NCI-H510A treated with DMSO at 0.1 percent for 48 hours (cell line): ENCODE measurements at regions not wholly inside any gene's neighbourhood (a gene's known extent, or its start where the extent isn't known, plus 50 kb on each side); places are given as distances from the start of the nearest gene placed in this dataset.
A peak's percentile ranks its signal among the peaks of the same experiment; 100 is the strongest.

ENCODE experiments used
- DNase-seq: peaks from one replicate; lab custom pipeline; 2025; lab: John Stamatoyannopoulos, UW

DNA sequence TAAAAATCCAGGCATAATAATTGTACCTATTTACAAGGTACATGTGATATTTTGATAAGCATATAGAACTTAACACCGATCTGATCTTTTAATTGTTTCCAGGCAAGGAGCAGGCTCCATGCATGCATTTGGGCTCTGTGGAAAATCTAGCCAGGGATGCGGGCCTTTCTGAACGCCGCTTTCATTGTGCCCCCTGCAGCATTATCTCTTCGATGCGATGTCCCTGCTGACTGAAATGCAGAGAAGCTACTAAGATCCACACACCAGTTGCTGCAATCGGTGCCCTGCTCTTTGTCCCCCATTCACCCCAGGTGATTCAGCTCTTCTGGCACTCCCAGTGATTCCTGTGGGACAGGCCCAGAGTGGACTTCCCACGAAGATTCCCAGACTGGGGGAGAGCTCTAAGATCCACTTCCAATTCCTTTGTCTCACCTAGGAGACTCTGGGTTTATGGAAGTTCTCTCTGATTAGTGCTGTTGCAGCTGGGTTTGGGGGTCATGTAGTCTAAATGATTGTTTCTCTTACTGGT is 254.3 kb upstream of the AGA start:
- no peak for DNase-seq

DNA sequence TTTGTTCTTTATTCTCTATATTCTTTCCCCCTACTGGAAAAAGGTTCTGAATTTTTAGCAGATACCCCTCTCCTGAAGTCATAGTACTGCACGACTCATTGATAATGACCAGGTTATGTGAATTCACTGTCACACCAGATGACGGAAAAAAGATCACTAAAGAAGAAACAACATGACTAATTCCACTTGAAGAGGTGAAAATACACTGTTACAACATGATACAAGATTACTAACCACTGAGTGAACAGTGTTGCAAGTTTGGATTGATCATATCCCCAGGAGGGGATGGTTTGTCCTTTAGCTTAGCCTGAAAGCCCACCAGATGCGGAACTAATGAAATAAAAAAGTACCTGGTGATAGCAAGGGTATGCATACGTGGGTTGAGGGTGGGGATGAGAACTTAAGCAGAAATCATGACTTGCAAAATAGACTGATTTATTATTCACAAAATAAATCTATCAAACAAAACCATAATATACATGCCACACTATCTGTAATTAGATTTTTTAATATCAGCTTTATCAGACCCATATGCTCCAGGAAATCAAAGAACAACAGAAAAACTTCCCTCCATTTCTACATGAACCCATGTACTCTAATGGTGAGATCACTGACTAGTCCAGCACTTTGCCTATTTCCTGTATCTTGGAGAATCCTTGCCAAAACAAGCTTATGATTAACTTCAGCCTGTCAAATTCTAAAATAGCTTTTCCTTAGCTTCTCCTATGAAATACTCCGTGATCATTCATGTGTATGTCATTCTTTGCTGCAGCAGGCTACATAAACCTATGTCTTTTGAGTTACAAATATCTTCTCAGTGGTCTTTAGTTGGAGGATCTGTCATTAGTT is 257.4 kb upstream of the AGA start:
- no peak for DNase-seq

DNA sequence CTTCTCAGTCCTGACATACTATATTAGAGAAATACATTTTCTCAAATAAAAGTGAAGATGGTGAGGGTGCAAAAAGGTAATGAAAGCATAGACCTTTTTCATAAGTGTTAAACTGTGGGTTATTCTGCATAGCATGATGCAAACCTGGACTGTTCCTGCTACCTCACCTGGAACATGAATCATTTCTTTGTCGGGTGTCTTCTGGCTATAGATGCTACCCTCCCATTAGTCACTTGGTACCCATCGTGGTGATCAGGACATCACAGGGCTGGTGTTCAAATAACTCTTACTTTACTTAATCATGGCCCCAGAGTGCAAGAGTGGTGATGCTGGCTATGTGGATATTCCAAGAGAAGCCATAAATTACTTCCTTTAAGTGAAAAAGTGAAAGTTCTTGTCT is 264.7 kb upstream of the AGA start:
- no peak for DNase-seq

DNA sequence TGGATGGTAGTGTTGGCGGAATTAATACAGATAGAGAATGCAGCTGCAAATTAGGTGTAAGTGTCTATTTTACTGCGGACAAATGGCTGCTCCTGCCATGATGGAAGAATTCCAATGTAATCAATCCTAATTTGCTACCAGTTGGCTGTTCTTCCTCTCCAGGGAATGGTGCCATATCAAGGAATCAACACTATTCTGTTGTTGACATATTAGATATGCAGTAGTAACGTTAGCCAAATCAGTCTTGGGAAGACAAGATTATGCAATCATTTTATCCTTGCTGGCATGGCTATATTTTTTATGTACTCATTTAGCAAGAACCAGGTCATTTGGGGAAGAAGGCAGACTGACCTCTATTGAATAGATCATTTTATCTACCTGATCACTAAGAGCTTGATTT is 271.2 kb upstream of the AGA start:
- no peak for DNase-seq

DNA sequence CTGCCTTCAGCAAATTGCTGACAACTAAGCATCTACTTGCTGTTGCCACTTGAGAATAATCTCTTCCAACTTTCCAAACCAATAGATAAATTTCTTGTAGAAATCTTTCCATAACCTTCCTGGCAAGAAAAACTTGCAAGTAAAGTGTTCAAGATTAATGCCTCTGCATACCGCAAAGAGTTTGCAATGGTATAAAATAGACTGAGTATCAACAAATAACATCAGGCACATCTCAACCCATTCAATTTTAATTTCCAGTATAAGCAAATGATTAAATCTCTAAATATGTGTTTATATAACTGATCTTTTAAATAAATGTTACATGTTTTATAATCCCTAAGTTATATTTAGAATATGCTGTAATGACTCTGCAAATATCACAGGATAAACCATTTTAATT is 275.2 kb upstream of the AGA start:
- no peak for DNase-seq

DNA sequence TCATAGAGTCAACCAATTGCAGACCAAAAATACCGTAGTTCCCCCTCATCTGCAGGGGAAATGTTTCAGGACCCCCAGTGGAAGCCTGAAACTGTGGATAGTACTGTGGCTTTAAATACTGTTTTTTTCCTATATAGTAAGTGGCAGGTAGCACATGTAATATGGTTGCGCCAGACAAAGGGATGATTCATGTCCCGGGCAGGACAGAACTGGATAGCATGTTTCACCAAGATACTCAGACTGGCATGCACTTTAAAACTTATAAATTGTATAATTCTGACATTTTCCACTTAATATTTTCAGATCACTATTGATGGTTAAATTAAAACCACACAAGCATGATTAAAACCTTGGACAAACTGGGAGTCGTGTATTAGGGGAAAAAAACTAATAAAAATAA is 276.3 kb upstream of the AGA start:
- DNase-seq, result no peak

DNA sequence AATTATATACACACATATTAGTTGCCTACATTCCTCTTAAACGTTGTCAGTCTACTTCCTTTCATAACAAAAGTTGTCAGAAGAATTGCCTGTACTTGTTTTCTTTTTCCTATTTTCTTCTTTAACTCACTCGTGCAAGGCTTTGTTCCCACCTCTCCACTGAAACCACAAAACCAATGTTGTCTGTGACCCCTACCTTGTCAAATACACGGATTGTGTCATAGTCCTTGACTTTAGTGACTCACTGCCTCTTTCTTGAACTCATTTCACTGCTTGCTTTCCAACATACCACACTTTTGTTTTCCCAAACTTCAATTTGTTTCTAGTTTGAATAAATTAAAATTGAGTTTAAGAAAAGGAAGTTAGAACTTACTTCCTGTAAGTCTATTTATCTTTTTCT is 283.9 kb upstream of the AGA start:
- DNase-seq, result no peak

DNA sequence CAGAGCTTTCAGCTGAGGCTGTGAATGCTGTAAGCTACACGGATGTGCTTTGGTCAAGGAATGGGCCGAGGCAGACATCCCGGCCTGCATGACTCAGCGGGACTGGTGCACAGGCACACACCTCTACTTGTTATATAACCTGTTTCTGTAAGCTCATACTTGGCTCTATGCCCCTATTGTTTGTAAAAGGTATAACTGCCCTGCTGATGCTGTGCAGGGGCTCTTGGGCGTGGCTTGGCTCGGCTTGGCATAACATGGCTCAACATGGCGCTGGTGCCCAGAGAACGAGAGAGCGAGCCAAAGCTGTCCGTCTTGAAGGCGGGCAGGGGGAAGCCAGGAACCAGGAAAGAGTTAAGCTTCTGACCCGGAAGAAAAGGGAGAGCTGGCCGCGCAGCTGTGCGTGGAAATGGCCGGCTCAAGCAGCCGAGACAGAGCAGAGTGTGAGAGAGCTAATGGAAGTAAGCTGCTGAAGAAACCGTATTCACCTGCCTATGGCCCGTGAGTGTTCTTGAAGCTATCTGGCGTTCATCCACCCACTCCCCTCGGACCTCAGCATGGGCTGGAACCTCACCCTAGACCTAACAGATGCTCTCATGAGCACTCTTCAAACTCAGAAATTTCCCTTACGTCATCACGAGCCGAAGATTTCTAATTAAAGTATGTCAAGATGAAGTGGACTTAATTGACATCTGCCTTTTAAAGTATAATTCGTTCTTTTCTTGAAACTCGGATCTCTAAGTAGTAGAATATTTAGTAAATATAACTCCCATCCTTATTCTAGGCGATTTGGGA is 286.3 kb upstream of the AGA start:
- DNase-seq, result no peak

DNA sequence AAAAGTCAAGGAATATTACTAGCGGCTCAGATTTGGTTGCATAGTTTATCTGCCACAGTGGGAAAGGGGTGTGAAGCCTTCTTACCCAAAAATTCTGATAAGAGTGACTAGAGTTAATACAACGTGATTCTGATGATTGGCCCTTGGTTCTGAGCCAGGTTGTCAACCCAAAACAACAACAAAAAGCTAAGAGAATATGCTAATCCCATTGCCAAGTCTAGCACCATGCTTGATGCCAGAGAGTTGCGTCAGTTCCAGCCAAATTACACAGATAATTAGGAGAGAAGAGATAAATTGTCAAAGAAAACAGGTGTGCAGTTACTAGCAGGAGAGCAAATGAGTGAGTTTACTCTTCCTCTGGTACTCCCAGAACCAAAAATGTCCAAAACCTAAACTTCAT is 287.4 kb upstream of the AGA start:
- DNase-seq, result no peak

DNA sequence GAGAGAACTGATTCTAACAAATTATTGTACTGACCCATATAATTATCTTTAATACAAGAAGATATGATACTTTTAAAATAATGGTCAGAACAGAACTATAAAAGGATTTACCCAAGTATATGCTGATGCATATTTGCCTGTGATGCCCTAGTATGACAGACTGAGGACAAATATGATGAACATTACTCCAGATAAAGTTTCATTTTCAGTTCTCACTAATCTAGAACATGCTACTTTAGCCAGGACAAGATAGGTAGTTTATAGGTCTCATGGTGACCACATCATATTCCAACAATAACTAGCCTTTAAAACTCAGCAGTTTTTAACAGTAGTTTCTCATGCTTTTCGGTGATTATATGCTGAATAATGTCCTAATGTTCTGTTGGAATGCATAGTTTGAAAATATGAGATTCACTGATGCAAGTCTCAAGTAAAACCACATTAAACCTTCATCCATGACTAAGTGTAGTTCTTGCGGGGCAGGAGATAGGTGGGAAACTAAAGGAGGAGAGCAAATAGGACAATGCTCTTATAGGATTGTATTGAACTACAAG is 295.2 kb upstream of the AGA start:
- DNase-seq, result no peak

DNA sequence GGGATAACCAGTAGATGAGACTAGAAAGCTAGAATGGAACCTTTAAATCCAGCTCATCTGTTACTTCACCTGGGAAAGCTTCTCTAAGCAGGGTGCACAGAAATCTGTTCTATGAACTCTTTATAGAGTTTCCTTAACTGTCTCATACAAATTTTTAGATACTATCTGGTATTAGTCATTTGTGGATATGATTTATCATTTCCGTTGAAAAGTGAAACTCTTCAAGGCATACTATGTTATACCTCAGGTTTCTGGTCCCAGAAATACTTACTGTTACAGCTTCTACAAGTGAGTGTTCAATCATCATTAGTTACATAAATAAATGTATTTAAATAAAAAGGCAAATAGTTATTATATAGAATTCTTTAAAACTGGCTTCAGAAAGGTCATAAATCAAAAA is 298.3 kb upstream of the AGA start:
- no peak for DNase-seq

DNA sequence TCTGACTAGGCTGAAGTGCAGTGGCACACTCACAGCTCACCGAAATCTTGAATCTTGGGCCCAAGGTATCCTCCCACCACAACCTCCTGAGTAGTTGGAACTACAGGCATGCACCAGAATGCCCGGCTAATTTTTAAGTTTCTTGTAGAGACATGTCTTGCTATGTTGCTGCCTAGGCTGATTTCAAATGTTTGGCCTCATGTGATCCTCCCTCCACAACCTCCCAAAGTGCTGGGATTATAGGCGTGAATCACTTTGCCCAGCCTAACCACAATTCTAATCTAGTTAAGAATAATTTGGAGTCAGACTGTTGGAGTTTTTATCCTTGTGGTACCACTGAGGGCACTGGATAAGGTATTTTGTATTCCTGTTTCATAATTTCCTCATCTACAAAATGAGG is 317.5 kb upstream of the AGA start:
- DNase-seq, result no peak

DNA sequence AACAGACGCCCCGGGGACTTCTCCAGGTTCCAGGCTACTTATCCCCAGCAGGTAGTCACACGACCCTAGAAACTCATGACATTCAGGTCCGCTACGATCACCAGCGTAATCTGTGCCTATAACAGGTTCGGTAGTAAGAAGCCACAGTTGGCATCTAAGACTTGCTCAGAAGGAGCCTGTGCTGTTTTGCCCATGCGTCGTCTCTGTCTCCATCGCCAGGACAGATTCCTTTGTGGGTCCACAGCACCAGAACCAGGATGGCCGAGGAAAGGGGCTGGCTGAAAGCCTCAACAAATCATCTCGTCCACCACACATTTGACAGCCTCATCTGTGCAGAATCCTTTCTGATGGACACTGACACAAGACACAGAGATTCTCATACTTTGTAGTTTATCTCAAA is 319.5 kb upstream of the AGA start:
- DNase-seq, result no peak

DNA sequence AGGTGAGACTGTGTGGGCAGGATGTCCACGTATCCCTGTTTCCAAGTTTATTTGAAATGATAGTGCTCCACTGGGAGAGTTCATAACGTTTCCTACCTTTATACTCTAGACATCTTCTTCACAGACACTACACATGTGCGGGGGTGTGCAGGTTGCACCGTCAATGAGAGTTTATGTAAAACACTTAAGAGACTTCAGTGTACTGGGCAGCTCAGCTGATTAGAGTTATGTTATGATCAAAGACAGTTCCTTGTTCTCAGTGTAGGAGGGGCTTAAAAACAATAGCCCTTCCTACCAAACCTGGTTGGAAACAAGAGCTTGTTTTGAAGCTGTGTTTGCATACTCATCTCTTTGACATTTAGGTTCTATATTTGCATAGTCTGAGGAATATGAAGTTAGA is 326.9 kb upstream of the AGA start:
- no peak for DNase-seq

DNA sequence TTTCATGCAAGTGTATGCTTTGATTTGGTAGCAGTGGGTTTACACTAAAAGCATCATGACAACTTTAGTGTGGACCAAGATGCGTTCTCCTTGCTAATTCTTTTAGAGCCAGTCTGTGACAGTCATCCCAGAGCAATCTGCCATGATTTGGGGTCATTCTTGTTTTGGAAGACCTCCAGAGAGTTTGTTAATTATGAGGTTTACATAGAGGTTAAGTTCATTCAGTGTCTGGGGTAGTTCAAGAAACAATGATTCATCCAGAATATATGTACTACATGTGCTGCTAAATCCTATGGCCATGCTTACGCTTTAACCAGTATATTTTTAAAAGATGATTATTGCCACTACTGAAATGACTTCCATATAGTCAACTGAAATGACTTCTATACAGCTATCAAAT is 328.5 kb upstream of the AGA start:
- no peak for DNase-seq

DNA sequence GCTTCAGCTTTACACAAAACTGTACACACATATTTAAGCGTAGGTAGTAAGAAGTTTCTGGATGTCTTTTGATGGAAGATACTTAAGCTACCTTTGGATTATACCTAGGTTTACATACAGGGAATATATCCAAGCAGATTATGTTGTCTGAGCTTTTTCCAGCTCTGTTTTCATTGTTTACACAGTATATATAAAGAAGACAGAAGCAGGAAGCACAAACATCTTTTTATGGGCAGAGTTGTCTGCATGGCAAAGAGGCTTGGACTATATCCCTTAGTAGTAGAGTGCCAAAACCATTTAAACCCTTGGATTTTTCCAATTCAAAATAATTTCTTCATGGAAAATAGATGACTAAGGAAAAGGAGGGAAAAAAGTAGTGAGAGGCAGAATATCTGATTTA is 329.4 kb upstream of the AGA start:
- DNase-seq, result peak; percentile 4

DNA sequence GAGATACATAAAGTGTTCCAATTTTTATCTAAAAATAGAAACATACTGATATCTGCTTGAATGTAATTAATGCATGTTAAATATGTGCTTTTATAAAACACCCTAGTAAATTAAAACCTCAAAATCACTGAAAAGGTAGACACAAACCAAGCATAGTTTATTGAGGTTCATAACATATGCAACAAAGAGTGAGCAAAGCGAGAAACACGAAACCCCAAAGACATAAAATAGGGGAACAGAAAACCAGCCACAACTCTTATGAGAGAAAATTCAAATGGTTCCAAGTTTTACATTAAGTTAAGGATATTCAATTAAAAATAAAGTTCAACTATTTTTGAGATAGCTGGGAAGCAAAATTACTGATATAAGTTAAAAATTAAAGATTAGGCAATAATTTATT is 336.4 kb upstream of the AGA start:
- no peak for DNase-seq

DNA sequence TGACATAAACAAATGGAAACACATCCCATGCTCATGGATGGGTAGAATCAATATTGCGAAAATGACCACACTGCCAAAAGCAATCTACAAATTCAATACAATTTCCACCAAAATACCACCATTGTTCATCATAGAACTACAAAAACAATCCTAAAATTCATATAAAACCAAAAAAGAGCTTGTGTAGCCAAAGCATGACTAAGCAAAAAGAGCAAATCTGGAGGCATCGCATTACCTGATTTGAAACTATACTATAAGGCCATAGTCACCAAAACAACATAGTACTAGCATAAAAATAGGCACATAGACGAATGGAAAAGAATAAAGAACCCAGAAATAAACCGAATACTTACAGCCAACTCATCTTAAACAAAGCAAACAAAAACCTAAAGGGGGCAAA is 342.8 kb upstream of the AGA start:
- DNase-seq, result no peak

DNA sequence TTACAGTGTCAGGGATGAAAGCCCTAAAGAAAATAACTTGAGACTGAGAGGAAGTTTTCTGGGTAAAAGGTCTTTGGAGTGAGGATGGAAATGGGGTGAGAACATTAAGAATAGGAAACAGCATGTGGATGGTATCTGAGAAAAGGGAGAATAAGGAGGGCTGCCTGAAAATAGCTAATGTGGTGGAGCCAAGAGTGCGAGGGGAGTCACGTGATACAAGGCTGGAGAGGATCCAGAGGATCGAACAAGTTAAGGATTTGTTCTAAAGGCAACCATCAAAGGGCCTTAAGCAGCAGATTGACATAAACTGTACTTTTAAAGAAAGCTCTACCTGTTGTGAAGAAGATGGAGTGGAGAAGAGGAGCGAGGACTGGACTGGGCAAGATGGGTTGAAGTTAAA is 347.4 kb upstream of the AGA start:
- no peak for DNase-seq

DNA sequence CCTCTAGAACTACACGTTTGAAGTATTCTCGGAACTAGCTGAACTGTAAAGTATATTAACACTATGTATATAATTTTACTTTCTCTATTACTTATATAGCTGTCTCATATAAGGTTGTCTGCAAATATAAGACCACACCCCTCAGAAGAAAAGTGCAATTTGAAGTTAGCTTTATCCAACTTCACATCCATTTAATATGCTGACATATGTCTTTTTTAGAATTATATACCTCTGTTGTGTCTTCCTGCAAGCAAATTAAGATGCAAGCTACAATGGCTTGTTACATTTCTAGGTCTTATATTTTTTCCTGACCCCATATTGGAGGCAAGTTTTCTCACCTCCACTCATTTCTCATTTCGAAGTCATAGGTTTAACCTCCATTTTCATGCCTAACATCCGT is 349.0 kb upstream of the AGA start:
- no peak for DNase-seq

DNA sequence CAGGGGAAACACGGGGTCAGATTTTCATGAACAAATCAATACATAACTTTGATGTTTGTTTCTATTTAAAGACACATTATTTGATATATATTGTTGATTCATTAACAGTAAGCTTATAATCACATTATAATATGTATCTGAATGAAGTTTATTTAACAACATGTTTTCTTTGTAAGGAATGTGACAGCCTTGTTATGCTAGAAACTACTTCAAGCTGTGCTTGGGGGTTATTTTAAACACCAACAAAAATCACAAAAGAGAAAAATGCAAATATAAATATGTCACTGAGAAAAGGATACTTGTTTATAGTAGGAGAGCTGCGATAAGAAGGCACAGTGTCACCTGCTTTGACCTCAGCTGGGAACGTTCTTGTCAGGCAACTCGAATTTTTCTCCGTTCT is 354.6 kb upstream of the AGA start:
- no peak for DNase-seq

DNA sequence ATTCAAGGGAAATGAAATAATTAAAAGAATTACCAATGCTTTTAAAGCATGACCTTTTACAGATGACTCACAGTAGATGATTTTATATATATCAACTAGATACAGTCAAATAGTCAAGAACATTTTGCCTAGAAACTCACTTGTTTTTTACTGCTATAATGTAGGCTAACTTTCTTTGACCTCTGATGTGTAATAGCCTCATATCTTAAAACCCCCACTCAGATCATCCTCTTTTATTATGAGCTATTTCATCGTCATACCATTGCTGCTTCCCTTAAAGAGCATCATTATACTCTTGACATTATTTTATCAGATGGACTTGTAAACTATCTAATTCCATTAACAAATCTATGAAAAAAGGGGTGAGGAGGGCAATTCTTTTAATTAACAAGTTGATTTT is 355.9 kb upstream of the AGA start:
- DNase-seq, result no peak

DNA sequence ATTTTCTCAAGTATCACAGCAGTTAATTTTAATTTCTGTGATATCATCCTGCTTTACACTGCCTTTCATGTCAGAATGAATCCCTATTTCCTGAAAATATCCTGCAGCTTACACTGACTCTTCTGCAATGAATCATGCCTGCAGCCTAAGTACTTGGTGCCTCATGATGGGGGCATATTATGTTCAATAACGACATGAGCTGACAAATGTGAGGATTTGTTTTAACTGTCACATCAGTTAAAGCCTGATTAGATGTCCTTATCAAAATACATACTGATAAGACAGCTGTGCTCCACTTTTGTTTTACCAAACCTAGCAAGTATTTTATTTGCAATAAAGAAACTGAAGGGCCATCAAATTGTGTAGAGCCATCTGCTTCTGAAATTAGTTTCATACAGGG is 359.9 kb upstream of the AGA start:
- DNase-seq, result no peak
